GM21825 (cell line): ENCODE measurements at regions not wholly inside any gene's neighbourhood (a gene's known extent, or its start where the extent isn't known, plus 50 kb on each side); places are given as distances from the start of the nearest gene placed in this dataset.
"Not testable (repeated sequence)": the region's sequence is repeated elsewhere in the genome, so short reads cannot be mapped to it uniquely, and the experiment has no call there.

Experiments used
- ATAC-seq: cut with Tn5 transposase; IDR thresholded peaks from one replicate; pipeline ENCODE4 v1.9.1; 2021; ENCODE audit warnings: mild to moderate bottlenecking, moderate library complexity; ENCODE audit not compliant: unreplicated experiment

DNA sequence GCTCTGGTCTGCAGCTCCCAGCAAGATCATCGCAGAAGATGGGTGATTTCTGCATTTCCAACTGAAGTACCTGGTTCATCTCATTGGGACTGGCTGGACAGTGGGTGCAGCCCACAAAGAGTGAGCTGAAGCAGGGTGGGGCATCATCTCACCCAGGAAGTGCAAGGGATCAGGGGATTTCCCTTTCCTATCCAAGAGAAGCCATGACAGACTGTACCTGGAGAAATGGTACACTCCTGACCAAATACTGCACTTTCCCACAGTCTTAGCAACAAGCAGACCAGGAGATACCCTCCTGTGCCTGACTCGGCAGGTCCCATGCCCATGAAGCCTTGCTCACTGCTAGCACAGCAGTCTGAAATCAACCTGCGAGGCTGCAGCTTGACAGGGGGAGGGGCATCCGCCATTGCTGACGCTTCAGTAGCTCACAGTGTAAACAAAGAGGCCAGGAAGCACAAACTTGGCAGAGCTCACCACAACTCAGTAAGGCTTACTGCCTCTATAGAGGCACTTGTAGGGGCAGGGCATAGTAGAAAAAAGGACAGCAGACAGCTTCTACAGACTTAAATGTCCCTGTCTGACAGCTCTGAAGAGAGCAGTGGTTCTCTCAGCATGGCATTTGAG lies 60.5 kb downstream of the AREG start:
- not testable (repeated sequence) for ATAC-seq

DNA sequence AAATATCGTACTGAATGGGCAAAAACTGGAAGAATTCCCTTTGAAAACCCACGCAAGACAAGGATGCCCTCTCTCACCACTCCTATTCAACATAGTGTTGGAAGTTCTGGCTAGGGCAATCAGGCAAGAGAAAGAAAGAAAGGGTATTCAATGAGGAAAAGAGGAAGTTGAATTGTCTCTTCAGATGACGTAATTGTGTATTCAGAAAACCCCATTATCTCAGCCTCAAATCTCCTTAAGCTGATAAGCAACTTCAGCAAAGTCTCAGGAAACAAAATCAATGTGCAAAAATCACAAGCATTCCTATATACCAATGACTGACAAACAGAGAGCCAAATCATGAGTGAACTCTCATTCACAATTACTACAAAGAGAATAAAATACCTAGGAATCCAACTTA lies 64.4 kb downstream of the AREG start:
- ATAC-seq: not testable (repeated sequence)

DNA sequence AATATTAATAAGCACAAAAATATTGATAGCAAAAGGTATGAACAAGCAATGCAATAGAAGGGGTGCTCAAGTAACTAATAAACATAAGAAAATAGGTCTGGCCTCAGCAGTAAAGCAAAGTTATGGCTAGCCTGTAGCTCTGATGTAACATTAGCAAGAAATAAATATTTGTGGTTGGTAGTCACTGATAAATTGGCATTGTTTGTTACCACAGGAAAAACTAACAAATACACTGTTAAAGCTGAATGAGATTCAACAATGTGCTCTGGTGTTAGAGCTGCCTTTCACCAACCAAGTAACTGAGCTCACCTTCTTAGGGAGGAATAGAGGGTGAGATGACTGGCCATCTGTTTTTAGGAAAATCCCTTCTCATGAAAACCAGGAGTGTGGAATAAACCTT lies 71.4 kb downstream of the AREG start:
- ATAC-seq: no peak

DNA sequence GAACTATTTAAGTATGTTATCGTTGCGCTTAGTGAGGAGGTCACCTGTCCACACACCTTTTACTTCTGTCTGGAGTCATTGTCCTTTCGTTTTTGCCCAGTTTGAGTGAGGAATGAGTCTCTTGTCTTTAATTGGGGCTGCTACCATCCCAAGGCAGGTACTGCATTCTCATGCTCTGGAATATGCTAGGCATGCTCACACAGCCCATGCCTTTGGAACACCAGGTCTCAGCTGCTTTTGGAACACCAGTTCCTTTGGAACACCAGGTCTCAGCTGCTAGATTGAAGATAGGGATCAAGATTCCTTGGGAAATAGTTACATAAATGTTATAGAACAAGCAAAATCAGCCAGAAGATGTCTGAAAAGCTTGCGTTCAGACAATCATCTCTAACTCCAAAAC lies 73.1 kb downstream of the AREG start:
- no peak for ATAC-seq

DNA sequence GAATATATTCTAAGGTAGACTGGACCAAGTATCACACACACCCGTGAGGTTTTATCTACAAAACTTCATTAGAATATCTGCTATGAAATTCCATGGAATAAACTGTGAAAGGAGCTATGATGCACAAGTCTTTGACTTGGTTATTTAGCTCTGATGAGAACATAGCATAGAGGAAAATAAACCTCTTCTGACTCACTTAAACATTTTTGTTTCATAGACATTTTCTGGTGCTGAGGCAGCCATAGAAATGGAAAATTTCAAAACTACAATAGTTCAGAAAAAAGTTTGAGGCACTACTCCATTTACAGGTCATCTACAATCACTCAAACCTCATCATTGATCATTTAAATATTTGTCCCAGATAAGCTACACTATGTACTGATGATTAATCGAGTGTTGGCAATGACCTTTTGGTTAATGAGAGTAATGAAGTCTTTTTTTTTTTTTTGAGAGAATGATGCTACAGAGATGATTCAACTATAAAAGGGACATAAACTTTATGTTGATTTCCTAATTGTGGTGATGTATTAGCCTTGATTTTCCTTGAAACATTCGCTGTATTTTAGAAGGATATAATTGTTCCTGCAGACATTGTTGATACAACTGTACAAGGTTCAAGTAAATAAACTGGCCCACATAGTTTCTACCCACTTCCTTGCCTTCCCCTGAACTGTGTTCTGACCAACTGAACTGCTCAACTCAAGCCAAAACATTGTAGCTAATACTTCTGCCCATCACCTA lies 77.5 kb downstream of the AREG start:
- no peak for ATAC-seq

DNA sequence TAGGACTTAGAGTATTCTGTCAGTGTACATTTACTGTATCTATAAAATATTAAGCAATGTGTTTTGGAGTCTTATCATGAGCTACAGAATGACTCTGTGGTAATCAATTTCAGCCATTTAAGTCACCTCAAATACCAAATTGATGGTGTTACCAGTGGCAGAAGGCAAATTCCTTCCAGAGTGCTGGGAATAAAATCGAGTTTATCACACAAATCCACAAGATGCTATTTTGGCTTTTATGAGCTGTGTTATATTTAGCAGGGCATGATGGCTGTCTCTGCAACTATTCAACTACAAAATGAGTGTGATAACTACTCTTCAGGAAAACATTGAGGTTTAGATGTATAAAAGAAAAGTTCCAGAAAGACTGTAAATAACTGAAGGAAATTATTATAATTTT lies 78.2 kb downstream of the AREG start:
- ATAC-seq: no peak

DNA sequence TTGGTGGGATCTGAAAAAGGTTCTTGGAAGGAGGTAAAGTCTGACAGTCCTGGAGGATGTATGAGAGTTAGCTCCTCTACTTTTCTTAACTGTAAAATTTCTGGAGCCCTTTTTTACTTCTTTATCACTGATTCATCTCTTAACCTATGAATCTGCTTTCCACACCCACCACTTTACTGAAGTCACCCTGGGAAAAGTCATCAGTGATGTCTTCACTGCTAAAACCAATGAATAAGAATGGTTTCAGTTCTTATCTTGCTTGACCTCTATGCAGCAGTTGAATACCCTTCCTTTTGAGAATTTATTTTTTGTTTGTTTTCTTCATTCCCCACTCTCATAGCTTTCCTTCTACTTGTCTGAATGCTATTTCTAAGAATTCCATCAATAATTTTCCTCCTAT lies 80.0 kb downstream of the AREG start:
- ATAC-seq: no peak

DNA sequence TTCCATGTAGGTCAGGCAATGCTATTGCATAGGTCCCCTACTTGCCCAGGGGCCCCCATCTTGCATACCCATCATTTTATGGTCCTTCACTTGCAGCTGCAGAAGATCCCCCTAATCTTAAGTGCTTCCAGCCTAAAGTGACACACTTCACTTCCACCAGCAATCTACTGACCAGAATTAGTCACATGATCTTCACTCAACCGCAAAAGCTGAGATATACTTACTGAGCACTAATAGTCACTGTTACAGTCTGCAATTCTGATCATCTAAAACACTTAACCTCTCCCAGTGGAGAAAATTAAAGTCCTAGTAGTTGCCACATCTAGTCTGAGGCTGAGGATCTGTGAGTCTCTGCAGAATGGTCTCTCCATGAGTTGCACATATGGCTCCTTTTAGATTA lies 82.1 kb downstream of the AREG start:
- ATAC-seq: no peak

DNA sequence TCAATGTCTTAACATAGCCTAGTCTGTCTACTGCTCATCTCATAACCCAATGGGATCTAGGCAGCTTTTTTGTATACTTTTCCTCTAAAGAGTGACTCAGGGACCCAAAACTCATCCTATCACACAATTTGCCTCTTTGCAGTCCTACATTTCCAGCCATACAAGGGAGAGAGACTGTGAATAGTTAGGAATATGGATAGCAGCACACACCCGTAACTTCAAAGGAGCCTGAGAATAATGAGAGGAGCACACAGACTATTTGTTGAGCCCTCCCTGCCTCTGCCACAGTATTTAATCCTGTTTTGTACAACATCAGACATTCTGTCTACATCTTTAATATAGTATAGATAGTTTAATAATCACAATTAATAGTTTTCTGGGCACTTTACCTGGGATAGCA lies 83.2 kb downstream of the AREG start:
- no peak for ATAC-seq

DNA sequence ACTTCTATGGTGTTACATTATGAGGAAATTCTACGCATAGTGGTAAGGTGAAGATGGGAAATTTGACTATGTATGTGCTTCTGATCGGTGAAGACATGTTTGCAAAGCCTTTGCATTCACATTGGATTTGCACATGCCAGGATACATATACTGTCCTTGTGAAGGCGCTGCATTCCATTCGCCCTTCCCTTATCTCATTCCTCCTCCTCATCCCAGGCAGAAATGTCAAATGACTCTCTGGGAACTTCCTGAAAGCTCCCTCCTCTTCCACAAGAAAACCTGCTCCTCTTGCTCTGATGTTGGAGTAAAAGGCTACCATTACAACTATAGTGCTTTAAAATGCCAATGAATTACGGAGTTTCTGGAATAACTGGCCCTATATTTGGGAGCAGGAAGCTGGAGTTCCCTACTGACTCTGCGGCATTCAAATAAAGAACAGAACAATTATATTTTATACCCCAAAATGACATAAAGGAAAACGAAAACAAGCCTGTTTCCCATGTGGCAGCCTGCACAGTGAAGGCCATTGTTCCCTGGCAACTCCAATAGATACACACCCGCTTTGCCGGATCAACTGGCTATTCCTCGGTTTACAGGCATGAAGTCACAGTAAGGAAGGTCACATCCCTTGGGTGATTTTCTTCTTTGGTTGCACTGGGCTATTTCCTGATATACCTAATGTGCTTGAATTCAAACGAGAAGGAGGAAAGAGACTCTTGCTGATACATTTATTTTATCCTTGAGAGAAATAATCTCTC lies 84.5 kb downstream of the AREG start:
- ATAC-seq: no peak

DNA sequence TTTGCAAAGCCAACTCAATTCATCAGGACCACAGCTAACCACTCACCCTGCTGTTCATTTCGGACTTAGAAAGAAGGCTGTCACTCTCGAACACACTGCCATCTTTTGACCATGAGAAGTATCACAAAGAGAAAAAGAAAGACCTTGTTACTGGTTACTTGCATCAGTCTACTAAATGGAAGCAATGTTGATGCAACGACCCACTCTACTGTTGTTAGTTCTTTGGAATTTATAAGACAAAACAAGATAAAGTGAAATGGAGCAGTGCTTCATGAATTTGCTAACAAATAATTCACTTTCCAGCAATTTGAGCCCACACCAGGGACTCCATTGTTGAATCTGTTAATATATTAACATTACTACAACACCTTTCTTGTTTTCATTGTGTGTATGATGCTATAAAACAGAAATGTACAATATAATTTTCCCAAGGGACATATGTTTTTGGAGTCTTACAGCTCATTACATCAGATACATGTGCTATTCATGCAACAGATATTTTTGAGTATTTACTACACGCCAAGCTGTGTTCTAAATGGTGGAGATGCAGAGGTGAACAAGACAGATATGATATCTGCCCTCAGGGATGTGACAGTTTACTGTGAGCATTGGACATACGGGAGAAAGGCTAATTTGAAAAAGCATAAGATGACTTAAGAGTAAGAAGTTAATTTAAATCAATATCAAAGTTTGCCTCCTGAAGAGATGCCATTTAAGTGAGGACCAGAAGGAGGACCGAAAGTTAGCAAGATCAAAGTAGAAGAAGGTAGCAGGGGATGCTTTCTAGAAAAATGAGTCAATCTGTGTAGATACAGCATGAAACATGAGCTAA lies 87.2 kb downstream of the AREG start:
- ATAC-seq: peak; percentile 87

DNA sequence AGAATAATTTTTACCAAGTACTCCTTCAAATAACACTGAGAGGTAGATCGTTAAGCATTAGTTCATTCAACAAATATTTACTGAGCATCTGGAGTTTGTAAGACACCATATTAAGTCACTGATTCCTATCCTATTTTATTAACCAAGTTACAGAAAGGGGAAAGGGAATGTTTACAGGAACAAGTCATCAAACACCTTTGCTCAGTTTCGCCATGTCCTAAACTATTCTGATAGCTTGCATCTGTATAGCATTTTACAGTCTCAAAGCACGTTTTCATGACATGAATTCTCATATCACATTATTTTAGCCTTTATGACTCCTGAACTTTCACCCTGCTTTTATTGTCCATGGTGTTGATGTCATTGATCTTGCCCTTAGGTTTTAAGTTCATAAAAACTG lies 89.2 kb downstream of the AREG start:
- ATAC-seq: no peak

DNA sequence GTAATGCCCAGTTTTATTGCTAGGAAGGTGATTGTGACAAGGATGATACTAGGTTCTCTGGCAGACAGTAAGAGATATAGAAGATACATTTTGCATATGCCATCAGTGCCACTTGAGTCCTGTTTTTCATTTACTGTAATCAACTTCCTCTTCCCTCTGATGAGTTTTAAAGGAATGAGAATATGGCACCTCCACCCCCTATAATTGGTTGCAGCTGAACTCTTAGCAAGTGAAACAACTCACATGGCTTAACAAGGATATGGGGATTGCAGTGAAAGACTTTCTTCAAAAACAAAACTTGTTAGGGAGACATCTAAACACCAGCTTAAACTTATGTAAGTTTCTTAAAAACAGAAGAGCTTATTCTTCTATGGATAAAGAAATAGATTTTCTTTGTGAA lies 90.0 kb downstream of the AREG start:
- no peak for ATAC-seq

DNA sequence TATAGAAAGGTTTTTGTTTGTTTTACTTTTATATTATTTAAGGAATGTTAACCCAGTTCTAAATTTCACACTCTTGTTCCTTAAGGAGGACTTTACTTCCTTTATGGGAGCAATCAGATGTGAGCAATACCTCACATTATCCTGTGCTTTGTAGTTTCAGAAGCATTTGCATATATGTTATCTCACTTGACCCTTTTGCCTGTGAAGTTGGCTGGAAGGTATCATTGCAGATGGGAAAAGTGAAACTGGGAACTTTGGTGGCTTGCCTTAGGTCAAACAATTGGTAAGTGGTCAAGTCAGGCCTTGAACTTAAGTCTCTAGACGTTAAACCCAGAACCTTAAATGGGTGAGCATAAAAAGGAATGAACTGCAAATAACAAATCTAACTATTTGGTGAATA lies 90.6 kb downstream of the AREG start:
- no peak for ATAC-seq

DNA sequence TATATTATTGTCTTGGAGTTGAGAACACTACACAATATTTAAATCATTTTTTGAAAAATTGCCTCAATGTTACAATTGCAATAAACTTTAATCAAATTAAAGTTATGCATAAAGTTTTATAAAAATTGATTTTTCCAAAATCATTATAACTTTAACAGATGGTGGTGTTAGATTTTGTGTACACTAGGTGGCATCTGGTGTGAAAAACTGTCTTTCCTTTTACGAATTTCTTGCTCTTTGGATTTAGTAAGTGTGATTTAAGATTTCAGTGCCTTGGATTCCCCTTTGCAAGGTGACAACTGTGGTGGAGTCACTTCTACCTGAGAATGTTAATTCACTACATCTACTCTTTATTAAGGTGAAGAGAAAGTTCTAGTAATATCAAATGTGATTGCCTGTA lies 91.6 kb downstream of the AREG start:
- no peak for ATAC-seq

DNA sequence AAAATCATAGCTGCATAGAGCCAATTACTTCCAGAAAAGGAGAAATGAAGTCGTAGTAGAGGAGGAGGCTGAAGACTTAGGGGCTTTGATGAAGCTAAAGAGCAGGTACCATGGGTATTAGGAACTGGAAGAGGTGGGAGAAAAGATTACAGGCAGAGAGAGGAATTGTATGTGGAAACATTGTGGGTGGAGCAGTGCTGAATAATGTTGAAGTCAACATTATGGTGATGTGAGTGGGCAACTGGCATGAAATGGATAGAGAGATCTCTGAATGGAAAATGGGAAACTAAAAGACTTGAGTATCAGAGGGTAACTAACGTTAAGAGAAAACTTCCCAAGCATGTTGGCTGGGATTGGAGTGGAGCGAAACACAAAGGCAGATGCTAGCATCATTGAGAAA lies 92.5 kb downstream of the AREG start:
- no peak for ATAC-seq

DNA sequence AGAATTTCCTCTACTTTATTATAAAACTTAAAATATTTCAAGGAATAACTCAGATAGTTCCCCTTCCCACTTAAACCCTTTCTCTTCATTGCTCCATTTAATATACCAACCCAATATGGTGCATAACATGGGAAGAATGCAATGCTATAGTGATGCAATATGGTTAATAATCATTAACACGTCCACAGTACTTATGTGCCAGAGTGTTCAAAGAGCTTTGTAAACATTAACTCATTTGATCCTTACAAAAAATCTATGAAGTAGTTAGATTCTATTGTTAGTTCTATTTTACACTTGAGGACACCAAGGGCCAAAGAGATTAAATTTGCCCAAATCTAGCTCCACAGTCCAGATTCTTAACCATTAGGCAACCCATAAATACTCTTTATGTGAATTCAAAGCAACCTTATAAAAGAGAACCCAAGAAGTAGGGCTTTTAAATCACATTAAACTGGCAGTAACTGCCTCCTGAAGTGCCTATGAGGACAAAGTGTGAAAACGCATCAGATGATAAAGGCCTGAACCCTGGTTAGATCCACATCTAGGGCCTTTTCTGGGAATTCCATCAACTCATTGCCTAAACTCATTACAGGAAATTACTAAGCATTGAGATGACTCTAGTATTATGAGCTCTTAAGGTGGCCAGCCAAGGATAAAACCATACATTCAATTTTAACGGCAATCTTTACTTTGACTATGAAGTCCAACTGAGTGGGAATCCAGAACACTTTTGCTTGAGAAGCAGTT lies 94.3 kb downstream of the AREG start:
- peak; percentile 42 for ATAC-seq

DNA sequence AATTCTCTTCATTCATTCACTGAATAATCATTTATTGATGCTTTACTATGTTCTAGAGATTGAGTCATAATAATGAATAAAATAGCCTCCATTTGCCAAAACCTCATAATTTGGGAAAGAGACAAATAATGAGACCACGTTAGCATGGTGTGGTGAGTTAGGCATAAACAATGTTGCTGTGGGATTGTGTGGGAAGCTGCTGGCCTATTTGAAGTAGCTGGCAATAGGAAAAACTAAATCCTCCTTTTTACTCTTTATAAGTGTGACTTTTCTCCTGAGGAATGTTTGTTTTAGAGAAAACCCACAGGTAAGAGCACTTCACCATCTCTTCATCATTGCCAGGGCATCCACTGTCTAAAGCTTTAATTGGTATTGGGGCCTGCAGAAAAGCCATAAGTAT lies 95.3 kb downstream of the AREG start:
- ATAC-seq: no peak

DNA sequence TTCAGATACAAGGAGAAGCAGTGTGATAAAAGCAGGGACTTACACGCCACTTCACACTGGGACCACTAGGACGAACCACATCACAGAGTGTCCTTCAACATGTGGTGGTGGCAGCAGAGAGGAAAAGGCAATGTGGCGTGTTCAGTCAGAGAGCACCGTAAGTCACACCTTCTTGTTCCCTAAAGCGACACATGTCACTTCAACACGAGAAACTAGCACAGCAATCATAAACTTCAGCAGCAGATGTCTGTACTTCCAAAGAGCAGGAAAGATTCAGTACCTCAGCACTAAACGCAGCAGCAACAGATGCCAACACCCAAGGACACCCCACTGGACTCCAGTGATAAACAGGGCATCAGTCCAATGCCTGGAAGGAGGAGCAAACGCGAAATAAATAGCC lies 96.7 kb downstream of the AREG start:
- no peak for ATAC-seq

DNA sequence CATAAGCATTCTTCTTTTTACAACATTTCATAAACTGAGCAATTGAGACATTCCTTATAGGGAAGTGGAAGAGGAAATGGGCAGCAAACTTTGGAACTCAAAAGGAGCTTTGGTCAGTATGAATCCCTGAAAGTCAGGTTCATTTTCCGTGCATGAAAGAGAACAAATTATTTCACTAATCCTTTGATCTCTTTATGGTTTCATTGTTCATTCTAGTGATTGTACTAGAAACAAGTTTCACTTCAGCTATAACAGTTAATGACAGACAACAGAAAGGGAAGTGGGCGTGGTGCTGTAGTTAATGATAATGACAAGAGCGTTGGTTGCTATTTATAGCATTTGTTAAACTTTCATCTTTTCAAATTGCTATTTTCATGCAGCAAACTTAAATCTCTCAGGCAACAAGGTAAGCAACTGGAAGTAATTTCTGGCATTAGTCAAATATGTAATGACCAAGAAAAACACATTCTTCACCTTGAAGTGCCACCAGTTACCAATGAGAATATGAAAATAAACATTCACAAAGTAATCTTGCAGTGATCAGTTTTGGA lies 98.4 kb downstream of the AREG start:
- peak; percentile 91 for ATAC-seq
